GM21526 (cell line): ENCODE measurements at regions not wholly inside any gene's neighbourhood (a gene's known extent, or its start where the extent isn't known, plus 50 kb on each side); places are given as distances from the start of the nearest gene placed in this dataset.
A peak's percentile ranks its signal among the peaks of the same experiment; 100 is the strongest.
"Not testable (repeated sequence)": the region's sequence is repeated elsewhere in the genome, so short reads cannot be mapped to it uniquely, and the experiment has no call there.

Source experiments
- ATAC-seq: cut with Tn5 transposase; IDR thresholded peaks from one replicate; pipeline ENCODE4 v1.9.1; 2021; ENCODE audit warnings: moderate library complexity; ENCODE audit not compliant: unreplicated experiment, low FRiP score

DNA sequence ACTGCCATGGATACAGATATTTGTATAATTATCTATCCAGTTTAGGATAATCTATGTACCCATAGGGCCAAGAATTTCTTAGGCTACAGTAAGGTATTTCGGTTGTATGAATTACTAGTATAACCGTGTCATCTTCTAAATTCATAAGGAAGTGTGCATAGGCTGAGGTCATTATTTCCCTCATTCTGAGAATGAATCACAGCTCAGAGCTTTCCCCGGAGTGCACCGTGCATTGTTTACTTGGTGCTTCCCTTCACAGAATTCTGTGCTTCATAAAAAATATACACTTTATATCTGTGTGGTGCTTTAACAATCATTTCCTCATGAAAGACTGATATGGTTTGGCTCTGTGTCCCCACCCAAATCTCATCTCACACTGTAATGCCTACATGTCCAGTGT lies 514.1 kb downstream of the ETNK1 start:
- ATAC-seq, result no peak

DNA sequence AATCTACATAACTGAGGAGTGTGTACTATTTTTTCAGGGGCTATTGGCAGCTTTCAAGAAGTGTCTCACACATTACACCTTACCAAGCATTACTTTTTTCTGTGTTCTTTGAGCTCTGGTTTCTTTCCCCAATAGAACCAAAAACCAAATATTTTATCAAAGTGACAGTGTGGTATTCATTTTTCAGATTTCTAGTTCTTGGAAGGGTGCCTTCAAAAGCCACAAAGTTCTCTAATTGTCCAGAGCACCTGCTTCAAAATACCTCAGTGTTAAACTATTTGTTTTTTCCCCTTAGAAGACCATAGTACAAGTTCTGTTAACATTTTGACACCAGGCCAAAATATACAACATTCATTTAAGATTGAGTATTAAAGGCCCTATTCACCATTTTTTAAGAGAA lies 515.7 kb downstream of the ETNK1 start:
- ATAC-seq, result no peak

DNA sequence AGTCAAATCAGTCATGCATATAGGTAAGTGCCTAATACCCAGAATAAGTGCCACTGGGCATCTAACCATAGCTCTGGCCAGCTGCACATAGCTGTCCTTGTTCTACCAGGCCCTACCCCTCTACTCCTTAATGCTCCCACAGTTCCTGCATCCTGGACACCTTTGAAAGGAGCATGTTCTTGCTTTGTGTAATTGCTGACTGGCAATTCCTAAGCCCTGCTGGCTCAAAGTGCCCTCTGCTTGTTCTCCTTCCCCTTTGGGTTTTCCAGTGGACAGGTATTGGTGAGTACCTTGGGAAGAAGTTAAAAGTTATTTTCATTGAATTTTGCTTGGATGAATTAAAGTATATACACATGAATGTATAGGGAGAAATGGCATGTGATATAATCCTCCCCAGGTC lies 516.4 kb downstream of the ETNK1 start:
- ATAC-seq, result no peak

GRCh38 chr12:23146070-23146469 lies 521.1 kb downstream of the ETNK1 start:
- ATAC-seq, result not testable (repeated sequence)

DNA sequence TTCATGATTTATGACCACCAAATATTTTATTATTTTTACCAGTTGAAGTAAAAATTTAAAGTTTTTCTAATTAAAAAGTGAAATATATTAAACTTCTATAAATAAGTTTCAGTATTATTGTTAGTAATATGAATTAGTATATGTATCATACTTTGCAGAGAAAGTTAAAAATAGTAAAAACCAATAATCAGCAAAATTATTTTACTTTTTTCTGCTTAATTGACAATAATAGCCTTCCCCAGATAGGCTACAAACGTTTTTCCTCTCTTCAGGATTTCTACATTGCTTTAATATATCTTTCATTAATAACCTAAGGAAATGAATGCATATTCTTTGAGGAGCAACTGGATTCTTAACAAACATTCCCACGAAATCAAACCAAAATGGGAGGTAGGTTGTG lies 543.5 kb downstream of the ETNK1 start:
- ATAC-seq, result no peak

- no peak for ATAC-seq
Measured at GRCh38 chr12:23169012-23169695, 544.2 kb downstream of the ETNK1 start.

GRCh38 chr12:23169696-23170013 lies 544.7 kb downstream of the ETNK1 start:
- ATAC-seq, result no peak

- ATAC-seq, result no peak
Measured at GRCh38 chr12:23174917-23175316, 549.9 kb downstream of the ETNK1 start.

GRCh38 chr12:23185346-23185745 lies 560.4 kb downstream of the ETNK1 start:
- no peak for ATAC-seq

DNA sequence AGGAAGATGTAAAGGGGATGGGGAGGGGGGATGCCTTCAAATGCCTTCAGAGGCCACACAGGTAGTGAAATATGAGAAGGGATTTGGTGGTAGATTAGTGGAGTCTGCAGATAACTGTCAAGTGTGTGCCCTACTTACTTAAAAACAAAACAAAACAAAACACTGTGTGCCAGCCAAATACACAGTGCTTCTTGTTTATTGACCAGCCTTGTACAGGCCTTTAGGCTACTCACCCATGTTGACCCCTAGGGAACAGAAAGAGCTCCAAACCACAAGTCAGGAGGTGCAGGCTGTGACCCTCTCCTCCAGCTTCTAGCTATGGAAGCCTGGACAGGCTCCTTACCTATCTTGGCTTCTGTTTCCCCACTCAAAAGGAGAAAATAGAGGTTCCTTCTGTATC lies 562.0 kb downstream of the ETNK1 start:
- no peak for ATAC-seq

DNA sequence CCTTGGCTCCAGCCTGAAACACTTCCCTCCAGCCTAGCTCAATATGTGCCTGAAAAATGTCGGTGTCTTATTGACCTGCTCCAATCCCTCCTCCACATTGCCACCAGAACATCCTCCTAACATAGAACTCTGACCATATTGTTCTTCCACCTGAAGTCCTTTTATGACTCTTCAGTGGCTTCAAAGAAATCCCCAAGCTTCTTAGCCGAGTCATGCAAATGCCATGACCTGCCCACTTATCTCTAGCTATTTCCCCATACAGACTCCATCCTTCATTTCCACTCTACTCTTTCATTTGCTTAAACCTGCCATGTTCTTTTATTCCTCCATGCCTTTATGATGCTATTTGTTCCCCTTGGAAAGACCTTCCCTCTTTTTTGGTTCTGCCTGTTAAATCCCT lies 568.6 kb downstream of the ETNK1 start:
- no peak for ATAC-seq

DNA sequence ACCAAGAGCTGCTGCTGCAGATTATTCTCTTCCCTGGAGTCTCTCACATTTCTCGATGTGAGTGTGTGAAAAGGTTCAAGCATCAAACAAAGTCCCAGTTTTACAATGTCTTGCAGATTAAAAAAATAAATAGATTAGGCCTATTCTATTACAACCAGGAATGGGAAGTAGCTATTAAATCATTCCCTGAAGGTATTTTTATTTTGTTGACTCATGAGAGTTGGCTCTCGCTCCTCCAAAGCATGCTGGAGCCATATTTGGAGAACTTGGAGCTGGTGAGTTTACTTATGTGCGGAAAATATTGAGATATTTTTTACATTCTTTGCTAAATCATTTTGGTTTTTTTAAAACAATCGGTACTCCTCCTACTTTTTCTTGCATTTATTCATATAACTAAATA lies 572.3 kb downstream of the ETNK1 start:
- no peak for ATAC-seq

GRCh38 chr12:23202728-23203127 lies 577.8 kb downstream of the ETNK1 start:
- no peak for ATAC-seq

DNA sequence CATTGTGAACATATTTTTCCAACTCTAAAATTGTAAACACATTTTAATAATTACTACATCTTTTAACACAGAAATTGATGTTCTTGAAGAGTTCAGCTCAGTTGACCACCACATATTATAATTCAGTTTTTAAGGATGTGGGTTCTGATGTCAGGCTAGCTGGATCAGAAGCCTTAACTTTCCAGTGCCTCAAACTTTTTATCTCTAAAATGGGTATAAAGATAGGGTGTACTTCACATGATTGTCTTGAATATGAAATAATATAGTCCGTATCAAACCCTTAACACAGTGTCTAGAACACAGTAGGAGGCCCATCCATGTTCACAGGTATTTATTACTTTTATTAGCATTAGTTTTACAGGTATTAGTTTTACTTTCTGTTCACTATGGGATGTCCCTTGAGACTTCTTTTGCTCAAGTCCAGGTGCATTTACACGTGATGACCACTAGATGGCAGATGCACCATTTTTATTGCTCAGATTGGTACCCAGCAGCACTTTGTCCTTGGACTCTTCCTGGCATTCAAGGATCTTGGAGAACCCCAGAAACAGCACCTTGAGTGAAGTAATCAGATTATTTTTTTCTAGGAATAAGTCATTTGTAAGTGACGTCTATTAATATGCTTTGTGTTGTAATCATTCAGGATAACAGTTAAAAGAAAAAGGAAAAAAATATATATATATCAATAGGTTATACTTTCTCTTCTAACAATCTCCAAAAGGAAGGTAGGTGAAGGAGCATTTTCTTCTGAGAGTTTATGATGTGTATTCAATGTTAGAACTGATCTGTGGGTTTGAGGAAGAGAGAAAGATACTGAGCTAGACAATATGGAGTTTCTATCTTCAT lies 580.2 kb downstream of the ETNK1 start:
- ATAC-seq, result peak; percentile 82

DNA sequence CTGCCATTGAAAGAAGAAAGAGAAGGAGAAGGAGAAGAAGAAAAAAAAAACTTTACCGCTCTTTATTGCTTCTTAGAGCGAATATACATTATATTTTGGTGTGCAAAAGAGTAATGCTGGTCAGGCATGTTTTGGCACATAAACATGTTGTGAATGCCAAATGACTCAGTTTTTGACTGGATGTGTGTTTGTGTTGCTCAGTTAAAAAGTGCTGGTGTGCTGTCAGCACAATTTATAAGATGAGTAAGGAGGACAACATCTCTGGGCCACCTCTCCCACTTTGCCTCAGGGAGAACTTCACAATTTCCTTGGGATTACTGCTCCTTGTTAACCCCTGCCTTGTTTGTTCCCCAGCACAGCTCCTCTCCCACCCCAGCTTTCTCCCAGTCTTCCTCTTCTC lies 584.8 kb downstream of the ETNK1 start:
- ATAC-seq, result no peak

GRCh38 chr12:23210573-23210972 lies 585.6 kb downstream of the ETNK1 start:
- no peak for ATAC-seq

GRCh38 chr12:23211384-23212320 lies 586.7 kb downstream of the ETNK1 start:
- ATAC-seq, result no peak

DNA sequence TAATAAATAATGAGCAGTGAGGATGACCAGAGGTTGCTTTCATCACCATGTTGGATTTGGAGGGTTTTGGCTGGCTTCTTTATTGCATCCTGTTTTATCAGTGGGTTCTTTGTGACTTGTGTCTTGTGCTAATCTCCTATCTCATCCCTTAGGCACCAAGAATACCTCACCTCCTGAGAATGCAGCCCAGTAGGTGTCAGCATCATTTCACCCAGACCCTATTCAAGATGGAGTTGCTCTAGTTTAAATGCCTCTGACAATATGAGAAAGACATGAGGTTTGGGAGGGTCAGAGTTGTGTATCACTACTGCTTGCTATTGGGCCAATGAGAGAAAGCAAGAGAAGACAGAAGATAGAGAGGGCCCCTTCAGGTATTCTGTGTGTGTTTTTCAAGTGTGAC lies 592.2 kb downstream of the ETNK1 start:
- no peak for ATAC-seq

DNA sequence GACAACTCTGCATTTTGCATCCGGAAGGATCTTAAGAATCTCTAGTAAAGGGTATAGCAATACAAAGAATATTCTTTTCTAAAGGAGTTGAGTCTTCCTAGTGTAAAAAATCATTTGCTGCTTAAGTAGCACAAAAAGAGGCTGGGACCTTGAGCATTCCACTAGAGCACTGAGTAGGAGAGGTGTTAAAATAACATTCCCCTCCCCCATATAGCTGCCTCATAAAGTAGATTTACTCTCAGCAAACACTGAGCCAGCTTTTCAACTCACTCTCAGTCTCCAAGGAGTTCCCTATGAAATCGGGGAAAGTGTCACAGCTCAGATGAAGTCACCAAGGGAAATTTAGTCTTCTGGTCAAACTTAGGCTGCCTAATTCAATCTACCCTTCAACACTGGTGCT lies 592.7 kb downstream of the ETNK1 start:
- no peak for ATAC-seq

- ATAC-seq, result no peak
Measured at GRCh38 chr12:23221066-23221465, 596.1 kb downstream of the ETNK1 start.

DNA sequence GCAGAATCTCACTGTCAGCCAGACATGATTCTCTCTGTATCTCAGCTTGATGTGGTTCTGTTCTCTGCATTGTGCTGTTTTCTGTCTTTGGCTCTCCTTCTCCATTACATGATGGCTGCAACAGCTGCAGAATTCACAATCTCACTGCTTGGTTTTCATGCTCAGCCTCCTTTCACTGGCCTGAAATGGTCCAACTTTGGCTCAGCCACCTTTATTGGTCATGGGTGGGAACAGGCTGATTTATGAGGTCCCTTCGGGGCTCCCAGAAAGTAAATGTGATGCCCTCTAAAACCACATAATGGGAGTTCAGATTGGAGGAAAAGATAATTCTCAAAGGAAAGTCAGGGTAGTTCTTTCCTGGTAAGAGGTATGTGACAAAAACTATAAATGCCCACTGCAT lies 597.0 kb downstream of the ETNK1 start:
- ATAC-seq, result no peak
